Right lobe of liver (tissue), 6 donors: ENCODE measurements at regions not wholly inside any gene's neighbourhood (a gene's known extent, or its start where the extent isn't known, plus 50 kb on each side); places are given as distances from the start of the nearest gene placed in this dataset.

Experiments
- ATAC-seq, 4 donors: fragments of 200-7000 bp; cut with Tn5 transposase; one replicate each; pipeline ENCODE4 v1.9.1; 2020; ENCODE audit warnings: mild to moderate bottlenecking in 4 of 4, moderate library complexity in 4 of 4
- DNase-seq, 3 donors: peaks; one replicate each; pipeline ENCODE4 v3.0.0-alpha.2; 2020
- H3K27ac ChIP-seq, 3 donors: fragments of 200-600 bp; one replicate each; pipeline ENCODE4 v1.8.0; 2022
- H3K27me3 ChIP-seq, 2 donors: fragments of 200-600 bp; one replicate each; pipeline ENCODE4 v1.8.0; 2022
- H3K36me3 ChIP-seq, 4 donors: fragments of 200-600 bp; sonication (generic) in 1 of 4; one replicate each; pipeline versions ENCODE4 v1.5.1 to v1.8.0; 2017 to 2022; ENCODE audit warnings: control low read depth in 1 of 4
- H3K4me1 ChIP-seq, 4 donors: fragments of 200-600 bp; sonication (generic) in 1 of 4; one replicate each; pipeline versions ENCODE4 v1.5.1 to v1.8.0; 2017 to 2022; ENCODE audit warnings: control low read depth in 1 of 4
- H3K4me3 ChIP-seq, 3 donors: fragments of 200-600 bp; one replicate each; pipeline ENCODE4 v1.8.0; 2022
- H3K9me3 ChIP-seq, 4 donors: fragments of 200-600 bp; sonication (generic) in 1 of 4; one replicate each; pipeline versions ENCODE4 v1.5.1 to v1.8.0; 2017 to 2022; ENCODE audit warnings: control low read depth in 1 of 4
- CTCF ChIP-seq, 4 donors: fragments of 200-600 bp in 3 of 4; fragments of 450-650 bp in 1 of 4; IDR thresholded peaks; one replicate each; pipeline versions ENCODE4 v1.5.1 to v1.8.0; 2016 to 2022; ENCODE audit warnings: antibody characterized with exemption in 4 of 4, mild to moderate bottlenecking in 2 of 4
- POLR2A ChIP-seq: fragments of 450-650 bp; IDR thresholded peaks from one replicate; pipeline ENCODE4 v1.6.1; 2017; ENCODE audit warnings: antibody characterized with exemption, mild to moderate bottlenecking
- WGBS: methylation state at CpG from one replicate; pipeline ENCODE4 v1.1.6; 2018; ENCODE audit warnings: low coverage, low lambda C conversion rate; ENCODE audit not compliant: insufficient coverage; ENCODE audit errors: missing lambda C conversion rate; 5-methylcytosine and 5-hydroxymethylcytosine counted together
- intact Hi-C, 2 donors: fragments of 100-400 bp; cut with DNase I; formaldehyde crosslinking; loops; one replicate each; pipeline versions ENCODE4 v1.11.2 to v1.14.1; 2022
- donor health status: DM: no; HTN: yes; CAD: no.
- donor health status: DM: no; HTN: no; CAD: no.
- donor health status: DM: no; HTN: no; CAD: no.
- donor health status: DM: no; HTN: yes; CAD: no.
- donor health status: DM: no; HTN: yes; CAD: no.

- Histone ChIP-seq H3K9me3 (no peaks in the 10 kb centered on the region), H3K4me3 (no peak overlapping the region), H3K4me1 (peaks cover 0 to 35% (median 13%) of the 10 kb centered on the region in 4 donors), H3K27me3 (no peaks in the 10 kb centered on the region), H3K27ac (peak overlapping the region in 2 of 3 donors; percentile 85), H3K36me3 (no peaks in the 10 kb centered on the region)
- ATAC-seq = no peak
- DNase-seq = no peak
- WGBS = 86% methylated on average over 10 of the region's 10 CpGs
- intact Hi-C loops = loop anchor here (10.0 kb wide), 1 partner anchor 63 kb away; no protein-coding TSS in a partner anchor
- no peak for TF ChIP-seq POLR2A
- TF ChIP-seq CTCF (IDR thresholded peaks at IDR 0.05) = no peak
Measured at GRCh38 chr4:24211856-24212255, 322.0 kb upstream of the PPARGC1A start.

- Histone ChIP-seq H3K4me1 (peaks cover 0 to 32% (median 13%) of the 10 kb centered on the region in 4 donors), H3K9me3 (no peaks in the 10 kb centered on the region), H3K36me3 (no peaks in the 10 kb centered on the region), H3K27me3 (no peaks in the 10 kb centered on the region), H3K27ac (peak overlapping the region; percentile 85), H3K4me3 (no peak overlapping the region)
- ATAC-seq (peak; percentile 87 to 98 (median 95)), DNase-seq (peak; percentile 82 to 94 (median 92))
- intact Hi-C loops = loop anchor here (10.0 kb wide), 1 partner anchor 64 kb away; no protein-coding TSS in a partner anchor
- 29% methylated on average over 10 of the region's 10 CpGs for WGBS
- TF ChIP-seq POLR2A (peak; percentile 38), CTCF (IDR thresholded peaks at IDR 0.05) (no peak)
Measured at GRCh38 chr4:24210332-24210902, 320.6 kb upstream of the PPARGC1A start.

- H3K36me3 ChIP-seq = no peaks in the 10 kb centered on the region
- ATAC-seq (peak; percentile 16 to 34 (median 27)), DNase-seq (no peak)
- H3K9me3 ChIP-seq = no peaks in the 10 kb centered on the region
- WGBS = 8% methylated on average over 1 of the region's 1 CpG
- intact Hi-C loops = loop anchor here (10.0 kb wide), 1 partner anchor 65 kb away; no protein-coding TSS in a partner anchor
- H3K4me3 ChIP-seq = no peak overlapping the region
- H3K27me3 ChIP-seq = no peaks in the 10 kb centered on the region
- peaks cover 0 to 27% (median 13%) of the 10 kb centered on the region in 4 donors for H3K4me1 ChIP-seq
- peak overlapping the region; percentile 49 to 85 (median 76) for H3K27ac ChIP-seq
- TF ChIP-seq CTCF (IDR thresholded peaks at IDR 0.05) (no peak), POLR2A (no peak)
Measured at GRCh38 chr4:24209906-24210305, 320.1 kb upstream of the PPARGC1A start.

GRCh38 chr4:24209131-24209530 lies 319.3 kb upstream of the PPARGC1A start:
- Histone ChIP-seq H3K36me3 (no peaks in the 10 kb centered on the region), H3K27me3 (no peaks in the 10 kb centered on the region), H3K27ac (peak overlapping the region; percentile 49 to 85 (median 76)), H3K4me3 (no peak overlapping the region), H3K9me3 (no peaks in the 10 kb centered on the region), H3K4me1 (peaks cover 0 to 26% (median 13%) of the 10 kb centered on the region in 4 donors)
- TF ChIP-seq CTCF (IDR thresholded peaks at IDR 0.05) = no peak
- no peak for TF ChIP-seq POLR2A
- DNase-seq = no peak
- ATAC-seq = no peak
- 83% methylated on average over 3 of the region's 3 CpGs for WGBS
- intact Hi-C loops = no loop called here
